HL-60 (cell line): ENCODE measurements at regions not wholly inside any gene's neighbourhood (a gene's known extent, or its start where the extent isn't known, plus 50 kb on each side); places are given as distances from the start of the nearest gene placed in this dataset.

Experiments
- CTCF ChIP-seq: IDR thresholded peaks from one replicate; pipeline ENCODE4 v1.5.1; 2011; ENCODE audit warnings: low read length, control low read depth, inconsistent platforms; ENCODE audit not compliant: insufficient read depth
- GABPA ChIP-seq: IDR thresholded peaks from 2 replicates; pipeline ENCODE4 v1.6.1; 2012; ENCODE audit warnings: low read depth
- POLR2AphosphoS5 ChIP-seq: IDR thresholded peaks from 2 replicates; pipeline ENCODE4 v1.6.1; 2012; ENCODE audit warnings: low read depth
- REST ChIP-seq: IDR thresholded peaks from 2 replicates; pipeline ENCODE4 v1.6.1; 2012; ENCODE audit warnings: low read depth; ENCODE audit not compliant: insufficient replicate concordance
- SPI1 ChIP-seq: IDR thresholded peaks from 2 replicates; pipeline ENCODE4 v1.6.1; 2012; ENCODE audit warnings: low read depth, mild to moderate bottlenecking, borderline replicate concordance

- TF ChIP-seq CTCF, result no peak
- no peak for TF ChIP-seq POLR2AphosphoS5
- no peak for TF ChIP-seq REST
- TF ChIP-seq GABPA, result no peak
- no peak for TF ChIP-seq SPI1
Measured at GRCh38 chr13:74778946-74779345, 644.7 kb upstream of the KLF12 start.
